ENCODE measurements at regions not wholly inside any gene's neighbourhood (a gene's known extent, or its start where the extent isn't known, plus 50 kb on each side); places are given as distances from the start of the nearest gene placed in this dataset.

DNA sequence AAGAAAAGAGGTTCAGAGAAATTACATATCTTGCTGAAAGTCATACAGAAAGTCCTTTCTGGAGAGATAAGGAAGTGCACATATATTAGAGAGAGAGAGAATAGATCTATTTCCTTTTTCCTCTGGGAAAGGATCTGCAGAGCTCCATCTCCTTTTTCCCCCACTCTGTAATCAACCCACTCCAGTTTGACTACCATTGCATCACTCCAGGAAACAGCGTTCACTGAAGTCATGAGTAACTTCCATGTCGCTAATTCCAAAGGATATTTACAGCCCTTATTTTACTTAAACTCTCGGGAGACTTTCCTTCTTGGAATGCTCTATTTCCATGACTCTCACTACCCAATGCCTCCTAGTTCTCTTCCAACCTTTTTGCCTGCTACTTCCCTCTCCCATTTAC lies 72.5 kb upstream of the PARP11 start:
- no TSS peak for BruUV-seq (replicated peaks)
- ChIA-PET CTCF (interaction anchor here (0.6 kb wide), 1 partner anchor 10 kb away, joined by 4 read pairs; no protein-coding TSS in a partner anchor), POLR2A (no interaction called here)
- TF ChIP-seq POLR2AphosphoS5 (IDR thresholded peaks at IDR 0.05; ENCODE audit: low read depth, low read length) (no peak), SIN3A (IDR thresholded peaks at IDR 0.05; ENCODE audit: borderline replicate concordance, insufficient read depth, low read depth, low read length) (no peak), TCF7L2 (IDR thresholded peaks at IDR 0.05; ENCODE audit: low read depth, low read length) (no peak)
- TF ChIP-seq, protein P1, sequence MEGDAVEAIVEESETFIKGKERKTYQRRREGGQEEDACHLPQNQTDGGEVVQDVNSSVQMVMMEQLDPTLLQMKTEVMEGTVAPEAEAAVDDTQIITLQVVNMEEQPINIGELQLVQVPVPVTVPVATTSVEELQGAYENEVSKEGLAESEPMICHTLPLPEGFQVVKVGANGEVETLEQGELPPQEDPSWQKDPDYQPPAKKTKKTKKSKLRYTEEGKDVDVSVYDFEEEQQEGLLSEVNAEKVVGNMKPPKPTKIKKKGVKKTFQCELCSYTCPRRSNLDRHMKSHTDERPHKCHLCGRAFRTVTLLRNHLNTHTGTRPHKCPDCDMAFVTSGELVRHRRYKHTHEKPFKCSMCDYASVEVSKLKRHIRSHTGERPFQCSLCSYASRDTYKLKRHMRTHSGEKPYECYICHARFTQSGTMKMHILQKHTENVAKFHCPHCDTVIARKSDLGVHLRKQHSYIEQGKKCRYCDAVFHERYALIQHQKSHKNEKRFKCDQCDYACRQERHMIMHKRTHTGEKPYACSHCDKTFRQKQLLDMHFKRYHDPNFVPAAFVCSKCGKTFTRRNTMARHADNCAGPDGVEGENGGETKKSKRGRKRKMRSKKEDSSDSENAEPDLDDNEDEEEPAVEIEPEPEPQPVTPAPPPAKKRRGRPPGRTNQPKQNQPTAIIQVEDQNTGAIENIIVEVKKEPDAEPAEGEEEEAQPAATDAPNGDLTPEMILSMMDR (IDR thresholded peaks at IDR 0.05): no peak
- TF ChIP-seq, protein P2, sequence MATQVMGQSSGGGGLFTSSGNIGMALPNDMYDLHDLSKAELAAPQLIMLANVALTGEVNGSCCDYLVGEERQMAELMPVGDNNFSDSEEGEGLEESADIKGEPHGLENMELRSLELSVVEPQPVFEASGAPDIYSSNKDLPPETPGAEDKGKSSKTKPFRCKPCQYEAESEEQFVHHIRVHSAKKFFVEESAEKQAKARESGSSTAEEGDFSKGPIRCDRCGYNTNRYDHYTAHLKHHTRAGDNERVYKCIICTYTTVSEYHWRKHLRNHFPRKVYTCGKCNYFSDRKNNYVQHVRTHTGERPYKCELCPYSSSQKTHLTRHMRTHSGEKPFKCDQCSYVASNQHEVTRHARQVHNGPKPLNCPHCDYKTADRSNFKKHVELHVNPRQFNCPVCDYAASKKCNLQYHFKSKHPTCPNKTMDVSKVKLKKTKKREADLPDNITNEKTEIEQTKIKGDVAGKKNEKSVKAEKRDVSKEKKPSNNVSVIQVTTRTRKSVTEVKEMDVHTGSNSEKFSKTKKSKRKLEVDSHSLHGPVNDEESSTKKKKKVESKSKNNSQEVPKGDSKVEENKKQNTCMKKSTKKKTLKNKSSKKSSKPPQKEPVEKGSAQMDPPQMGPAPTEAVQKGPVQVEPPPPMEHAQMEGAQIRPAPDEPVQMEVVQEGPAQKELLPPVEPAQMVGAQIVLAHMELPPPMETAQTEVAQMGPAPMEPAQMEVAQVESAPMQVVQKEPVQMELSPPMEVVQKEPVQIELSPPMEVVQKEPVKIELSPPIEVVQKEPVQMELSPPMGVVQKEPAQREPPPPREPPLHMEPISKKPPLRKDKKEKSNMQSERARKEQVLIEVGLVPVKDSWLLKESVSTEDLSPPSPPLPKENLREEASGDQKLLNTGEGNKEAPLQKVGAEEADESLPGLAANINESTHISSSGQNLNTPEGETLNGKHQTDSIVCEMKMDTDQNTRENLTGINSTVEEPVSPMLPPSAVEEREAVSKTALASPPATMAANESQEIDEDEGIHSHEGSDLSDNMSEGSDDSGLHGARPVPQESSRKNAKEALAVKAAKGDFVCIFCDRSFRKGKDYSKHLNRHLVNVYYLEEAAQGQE (IDR thresholded peaks at IDR 0.05; ENCODE audit: insufficient read depth in 1 of 2, low read depth in 2 of 2, low read length in 1 of 2): no peak
- no peak for ATAC-seq
- no peak overlapping the region for H3K27ac ChIP-seq (ENCODE audit: low read length)
- no peaks in the 10 kb centered on the region for H3K36me3 ChIP-seq (ENCODE audit: control insufficient read depth, insufficient read depth, low read length)
- DNase-seq (ENCODE audit: low read depth, low spot score): no peak
- no peaks in the 10 kb centered on the region for H3K4me1 ChIP-seq (ENCODE audit: control insufficient read depth, insufficient read depth, low read length)
- no peaks in the 10 kb centered on the region for H3K9me3 ChIP-seq (ENCODE audit: control insufficient read depth, insufficient read depth, low read depth, low read length)
- in situ Hi-C loops (cut with HindIII; ENCODE audit: low pct_unique_long_range_greater_than_20kb, low sequenced_read_pairs) (no loop called here), intact Hi-C loops (cut with micrococcal nuclease; ENCODE audit: unreplicated experiment) (no loop called here)
- H3K4me3 ChIP-seq (ENCODE audit: low read depth in 2 of 2, low read length in 2 of 2): no peak overlapping the region
- peaks cover 10% of the 10 kb centered on the region for H3K27me3 ChIP-seq (ENCODE audit: control insufficient read depth, insufficient read depth, low read length)

DNA sequence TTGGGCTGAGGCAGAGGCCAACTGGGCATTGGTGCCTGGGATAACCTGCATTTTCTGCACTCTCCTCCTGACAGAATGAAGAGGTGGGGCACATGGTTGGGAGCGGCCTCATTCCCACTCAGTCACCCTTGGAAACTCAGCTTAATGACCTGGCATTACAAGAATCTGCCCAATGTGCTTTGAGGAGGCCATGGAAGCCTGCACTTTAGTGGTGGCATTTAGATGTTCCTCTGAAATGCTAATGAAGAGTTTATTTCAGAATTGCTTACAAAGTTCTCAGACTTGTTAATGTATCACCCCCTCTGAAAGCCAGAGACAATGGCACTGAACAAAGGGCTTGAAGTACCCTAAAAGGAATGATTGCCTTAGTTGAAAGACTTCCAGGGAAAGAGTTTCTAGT lies 71.4 kb upstream of the PARP11 start:
- BruUV-seq (replicated peaks): no TSS peak
- Histone ChIP-seq H3K9me3 (ENCODE audit: control insufficient read depth, insufficient read depth, low read depth, low read length) (no peaks in the 10 kb centered on the region), H3K4me1 (ENCODE audit: control insufficient read depth, insufficient read depth, low read length) (no peaks in the 10 kb centered on the region), H3K4me3 (ENCODE audit: low read depth in 2 of 2, low read length in 2 of 2) (no peak overlapping the region), H3K27me3 (ENCODE audit: control insufficient read depth, insufficient read depth, low read length) (peaks cover 10% of the 10 kb centered on the region), H3K27ac (ENCODE audit: low read length) (no peak overlapping the region), H3K36me3 (ENCODE audit: control insufficient read depth, insufficient read depth, low read length) (no peaks in the 10 kb centered on the region)
- ChIA-PET CTCF (no interaction called here), POLR2A (no interaction called here)
- in situ Hi-C loops (cut with HindIII; ENCODE audit: low pct_unique_long_range_greater_than_20kb, low sequenced_read_pairs) (no loop called here), intact Hi-C loops (cut with micrococcal nuclease; ENCODE audit: unreplicated experiment) (no loop called here)
- TF ChIP-seq, protein P1 (IDR thresholded peaks at IDR 0.05): no peak
- TF ChIP-seq POLR2AphosphoS5 (IDR thresholded peaks at IDR 0.05; ENCODE audit: low read depth, low read length): no peak
- no peak for TF ChIP-seq TCF7L2 (IDR thresholded peaks at IDR 0.05; ENCODE audit: low read depth, low read length)
- TF ChIP-seq, protein P2 (IDR thresholded peaks at IDR 0.05; ENCODE audit: insufficient read depth in 1 of 2, low read depth in 2 of 2, low read length in 1 of 2): no peak
- no peak for TF ChIP-seq SIN3A (IDR thresholded peaks at IDR 0.05; ENCODE audit: borderline replicate concordance, insufficient read depth, low read depth, low read length)
- DNase-seq (ENCODE audit: low read depth, low spot score): no peak
- ATAC-seq: no peak
